Fibroblast of villous mesenchyme (primary cell): ENCODE measurements at regions not wholly inside any gene's neighbourhood (a gene's known extent, or its start where the extent isn't known, plus 50 kb on each side); places are given as distances from the start of the nearest gene placed in this dataset.

Experiments
- DNase-seq: peaks from one replicate; pipeline ENCODE4 v3.0.0-alpha.2; 2010; ENCODE audit warnings: low read depth
- H3K4me3 ChIP-seq: 2 replicates; pipeline ENCODE4 v1.5.1; 2011; ENCODE audit warnings: low read depth, mild to moderate bottlenecking, low read length
- TF ChIP-seq, protein P1 (sequence below): IDR thresholded peaks from 2 replicates; pipeline ENCODE4 v1.5.1; 2012; ENCODE audit warnings: low read depth, mild to moderate bottlenecking, low read length; ENCODE audit not compliant: insufficient read depth

DNA sequence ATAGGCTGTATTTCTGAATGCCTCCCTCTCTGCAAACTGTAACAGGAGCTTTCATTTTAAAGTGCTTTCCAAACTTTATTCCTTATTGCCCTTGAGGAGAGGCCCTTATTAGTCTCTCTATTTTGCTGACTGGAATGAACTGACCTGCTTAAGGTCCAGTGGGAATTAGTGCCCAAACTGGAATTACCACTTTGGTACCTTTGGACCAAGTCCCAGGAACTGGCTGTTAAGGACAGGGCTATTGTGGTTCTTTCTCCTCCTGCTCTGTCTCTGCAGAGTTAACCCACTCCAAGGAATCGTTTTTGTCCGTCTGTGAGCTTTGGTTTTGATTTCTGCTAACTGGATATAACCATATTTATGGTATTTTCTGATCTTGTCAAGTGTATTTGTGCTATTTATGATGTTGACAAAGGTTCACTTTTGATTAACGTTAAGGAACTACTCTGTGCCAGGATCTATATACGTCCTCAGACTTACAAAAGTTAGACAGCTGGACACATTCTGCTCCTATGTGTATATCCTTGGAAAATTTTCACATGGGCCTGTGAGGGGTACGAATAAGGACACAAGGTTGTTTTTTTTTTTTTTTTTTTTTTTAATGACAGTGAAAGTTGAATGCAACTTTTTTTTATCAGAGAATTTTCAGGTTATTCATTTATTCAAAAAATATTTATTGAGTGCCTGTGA lies 189.1 kb upstream of the ANKRD55 start:
- DNase-seq: no peak
- no peak overlapping the region for H3K4me3 ChIP-seq
- TF ChIP-seq, protein P1, sequence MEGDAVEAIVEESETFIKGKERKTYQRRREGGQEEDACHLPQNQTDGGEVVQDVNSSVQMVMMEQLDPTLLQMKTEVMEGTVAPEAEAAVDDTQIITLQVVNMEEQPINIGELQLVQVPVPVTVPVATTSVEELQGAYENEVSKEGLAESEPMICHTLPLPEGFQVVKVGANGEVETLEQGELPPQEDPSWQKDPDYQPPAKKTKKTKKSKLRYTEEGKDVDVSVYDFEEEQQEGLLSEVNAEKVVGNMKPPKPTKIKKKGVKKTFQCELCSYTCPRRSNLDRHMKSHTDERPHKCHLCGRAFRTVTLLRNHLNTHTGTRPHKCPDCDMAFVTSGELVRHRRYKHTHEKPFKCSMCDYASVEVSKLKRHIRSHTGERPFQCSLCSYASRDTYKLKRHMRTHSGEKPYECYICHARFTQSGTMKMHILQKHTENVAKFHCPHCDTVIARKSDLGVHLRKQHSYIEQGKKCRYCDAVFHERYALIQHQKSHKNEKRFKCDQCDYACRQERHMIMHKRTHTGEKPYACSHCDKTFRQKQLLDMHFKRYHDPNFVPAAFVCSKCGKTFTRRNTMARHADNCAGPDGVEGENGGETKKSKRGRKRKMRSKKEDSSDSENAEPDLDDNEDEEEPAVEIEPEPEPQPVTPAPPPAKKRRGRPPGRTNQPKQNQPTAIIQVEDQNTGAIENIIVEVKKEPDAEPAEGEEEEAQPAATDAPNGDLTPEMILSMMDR: no peak

DNA sequence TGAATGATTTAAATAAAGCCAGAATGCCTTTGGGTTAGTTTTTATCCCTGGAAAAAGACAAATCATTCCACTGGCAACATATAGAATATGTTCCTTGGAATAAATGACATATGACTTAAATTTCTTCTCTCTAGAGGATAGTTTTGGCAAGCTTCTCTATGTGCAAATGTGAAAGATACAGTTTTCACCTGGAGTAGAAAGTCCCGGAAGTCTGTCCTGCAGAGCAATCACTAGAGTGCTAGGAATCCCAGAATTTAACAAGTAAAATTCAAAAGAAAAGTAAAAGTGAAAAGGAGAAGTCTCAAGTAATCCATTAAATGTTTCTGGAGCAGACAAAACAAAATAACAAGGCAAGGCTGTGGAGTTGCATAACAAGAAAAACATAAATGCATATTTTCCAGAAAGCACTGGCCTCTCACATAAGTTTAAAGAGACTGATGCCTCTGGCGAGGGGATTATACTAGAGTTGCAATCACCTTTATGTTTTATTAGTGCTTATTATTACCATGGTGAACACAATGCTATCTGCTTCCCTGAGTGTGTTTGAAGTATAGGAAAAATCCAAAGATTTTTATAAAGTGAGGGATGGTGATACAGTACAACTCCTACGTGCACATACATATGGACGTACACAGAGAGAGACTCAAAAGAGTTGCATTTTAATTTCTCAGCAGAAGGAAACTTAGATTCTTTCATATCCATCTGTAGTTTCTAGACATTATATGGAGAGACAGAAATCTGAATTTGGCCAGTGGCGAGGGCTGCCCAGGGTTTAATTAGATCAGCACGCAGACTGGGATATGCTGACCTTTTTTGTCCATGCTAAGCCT lies 188.3 kb upstream of the ANKRD55 start:
- no peak for DNase-seq
- TF ChIP-seq, protein P1: no peak
- no peak overlapping the region for H3K4me3 ChIP-seq

GRCh38 chr5:56420323-56420722 lies 187.2 kb upstream of the ANKRD55 start:
- DNase-seq: no peak
- TF ChIP-seq, protein P1: no peak
- H3K4me3 ChIP-seq: no peak overlapping the region

DNA sequence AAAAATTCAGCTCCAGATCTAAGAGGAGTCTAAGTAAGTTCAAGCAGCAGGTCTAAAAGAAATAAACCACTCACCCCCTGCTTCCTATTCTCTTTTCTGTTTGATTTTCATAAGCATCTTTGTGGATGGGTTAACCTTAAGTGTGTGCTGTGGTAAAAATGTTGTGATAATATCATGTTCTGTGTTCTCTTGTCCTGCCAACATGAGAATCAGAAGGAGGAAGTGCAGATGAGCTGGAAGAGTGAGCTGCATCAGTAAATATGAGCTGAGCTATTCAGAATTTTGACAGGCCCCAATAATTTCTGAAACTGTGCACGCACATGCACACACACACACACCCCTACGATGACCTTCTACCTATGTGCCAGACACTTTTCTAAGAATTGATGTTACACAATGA lies 186.5 kb upstream of the ANKRD55 start:
- DNase-seq: no peak
- TF ChIP-seq, protein P1: no peak
- H3K4me3 ChIP-seq: no peak overlapping the region

GRCh38 chr5:56415356-56415765 lies 182.2 kb upstream of the ANKRD55 start:
- peak; percentile 98 for DNase-seq
- no peak overlapping the region for H3K4me3 ChIP-seq
- TF ChIP-seq, protein P1: no peak

DNA sequence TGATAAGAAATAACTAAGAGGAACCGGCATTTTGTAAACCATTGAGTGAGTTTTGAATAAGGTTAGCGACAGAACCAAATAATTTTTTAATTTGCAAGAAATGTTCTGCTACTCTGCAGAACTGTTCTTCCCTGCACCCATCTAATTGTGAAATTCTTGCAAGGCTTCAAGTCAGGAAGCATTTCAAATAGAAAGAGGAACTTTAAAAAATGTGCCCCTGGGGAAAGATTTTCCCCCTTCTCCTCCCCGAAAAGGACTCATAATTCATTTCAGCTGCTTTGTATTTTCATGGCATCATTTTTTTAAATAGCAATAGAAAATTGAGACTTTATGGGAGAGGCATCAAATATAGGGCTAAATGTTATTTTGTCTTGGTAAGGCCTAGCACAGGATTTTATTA lies 180.9 kb upstream of the ANKRD55 start:
- TF ChIP-seq, protein P1: no peak
- DNase-seq: no peak
- H3K4me3 ChIP-seq: no peak overlapping the region
